NOMO-1 treated with DMSO at 0.1 percent for 48 hours (cell line): ENCODE measurements at regions not wholly inside any gene's neighbourhood (a gene's known extent, or its start where the extent isn't known, plus 50 kb on each side); places are given as distances from the start of the nearest gene placed in this dataset.

ENCODE experiments used
- DNase-seq: peaks from one replicate; lab custom pipeline; 2025; ENCODE audit not compliant: unreplicated experiment; lab: John Stamatoyannopoulos, UW

DNA sequence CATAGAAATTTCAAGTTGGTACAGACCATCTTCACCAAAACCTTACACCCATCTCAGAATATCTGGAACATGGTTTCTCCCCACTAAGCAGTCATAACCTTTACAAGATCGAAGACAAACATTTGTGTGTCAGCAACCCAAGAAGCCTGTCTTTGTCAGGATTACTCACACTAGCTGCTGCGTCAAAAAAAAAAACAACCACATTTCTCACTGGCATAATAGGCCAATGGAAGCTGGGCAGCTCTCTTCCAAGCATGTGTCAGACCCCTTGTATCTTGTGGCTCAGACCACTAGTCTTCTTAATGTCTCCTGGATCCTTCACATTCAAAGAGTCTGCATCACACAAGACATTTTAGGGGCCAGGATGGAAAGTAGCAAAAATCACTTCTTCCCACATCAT, 266.9 kb upstream of the IGF1R start:
- DNase-seq = no peak

DNA sequence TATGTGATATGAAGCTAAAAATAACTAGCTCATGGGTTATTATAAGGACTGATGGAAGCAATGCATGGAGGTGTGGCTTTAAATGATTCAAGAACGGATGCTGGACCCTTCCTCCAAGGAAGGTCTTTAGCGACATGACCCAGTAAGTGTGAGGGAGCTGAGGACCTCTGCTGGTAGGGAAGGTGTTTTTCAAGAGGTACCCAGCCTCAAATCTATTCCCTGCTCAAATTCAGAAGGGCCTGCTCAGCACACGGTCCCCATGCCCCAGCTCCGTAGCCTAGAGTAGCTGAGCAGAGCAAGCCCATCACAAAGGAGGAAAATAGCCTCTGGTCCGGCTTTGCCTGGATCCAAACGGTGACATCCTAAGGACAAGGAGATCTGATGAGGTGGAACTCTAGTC, 266.2 kb upstream of the IGF1R start:
- no peak for DNase-seq

DNA sequence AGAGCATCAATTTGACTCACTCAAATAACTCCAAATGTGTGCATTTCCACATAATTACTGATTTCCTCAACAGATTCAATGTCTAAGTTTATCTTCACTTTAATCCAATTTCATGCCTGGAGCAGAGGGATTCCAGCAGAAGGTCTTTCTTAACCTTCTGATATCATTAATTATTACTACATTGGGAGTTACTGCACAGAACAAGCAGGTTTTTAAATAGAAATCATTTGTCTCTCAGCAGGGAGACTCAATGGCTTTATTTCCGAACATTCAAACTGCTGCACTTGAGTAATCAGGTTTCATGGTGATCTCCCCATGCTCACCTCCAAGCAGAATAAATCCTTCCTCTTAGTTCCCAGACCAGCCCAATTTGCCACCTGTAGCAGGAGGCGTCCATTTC, 264.8 kb upstream of the IGF1R start:
- no peak for DNase-seq

DNA sequence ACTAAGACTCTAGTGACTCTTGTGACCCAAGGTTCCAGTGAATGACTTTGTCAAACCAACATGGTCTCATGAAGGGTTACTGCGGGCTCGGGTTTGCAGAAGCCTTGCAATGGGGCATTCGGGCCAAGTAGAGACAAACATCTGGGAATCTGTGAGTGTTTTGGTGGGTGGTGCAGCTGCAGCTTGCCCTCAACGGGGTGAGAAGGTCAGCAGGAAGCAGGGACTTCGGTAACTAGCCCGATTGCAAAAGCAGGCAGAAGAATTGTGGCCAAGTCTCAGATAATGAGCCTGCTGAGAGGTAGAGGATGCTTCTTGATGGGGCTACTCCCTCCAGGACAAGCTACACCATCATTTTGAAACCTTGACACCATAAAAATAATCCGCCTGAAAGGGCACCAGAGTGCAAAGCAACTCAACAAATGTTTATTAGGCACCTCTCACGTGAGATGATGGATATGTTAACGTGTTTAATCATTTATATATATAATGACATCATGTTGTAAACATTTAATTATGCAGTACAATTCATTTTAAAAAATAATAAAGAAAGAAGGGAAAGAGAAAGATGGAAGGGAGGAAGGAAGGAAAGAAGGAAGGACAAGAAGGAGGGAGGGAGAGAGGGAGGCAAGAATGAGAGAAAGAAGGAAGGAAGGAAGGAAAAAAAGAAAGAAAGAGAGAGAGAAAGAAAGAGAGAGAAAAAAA, 263.9 kb upstream of the IGF1R start:
- no peak for DNase-seq

DNA sequence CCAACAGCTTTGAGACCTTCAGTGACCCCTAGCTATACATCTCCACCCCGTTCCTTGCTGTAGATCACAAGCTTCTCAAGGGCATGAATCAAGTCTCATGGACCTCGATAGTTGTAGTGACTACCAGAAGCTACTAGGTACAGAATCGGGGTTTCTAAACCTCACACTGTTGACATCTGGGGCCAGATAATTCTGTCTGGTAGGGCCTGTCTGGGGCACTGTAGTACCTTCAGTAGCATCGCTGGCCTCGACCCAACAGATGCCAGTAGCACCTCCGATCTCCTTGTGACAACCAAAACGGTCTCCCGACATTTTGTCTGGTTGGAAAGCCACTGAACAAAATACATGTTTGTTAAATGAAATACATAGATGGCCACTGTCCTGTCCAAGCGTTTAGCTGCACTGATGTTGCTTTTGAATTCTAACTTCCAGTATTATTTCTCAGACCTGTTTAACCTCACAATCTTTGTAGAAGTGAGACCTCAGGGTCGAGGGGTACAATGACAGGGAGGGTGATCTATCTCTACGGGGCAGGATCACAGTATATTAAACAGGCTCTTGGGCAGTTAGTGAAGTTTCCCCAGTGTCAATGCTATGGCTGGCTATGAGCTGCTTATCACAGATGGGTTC, 262.5 kb upstream of the IGF1R start:
- no peak for DNase-seq

DNA sequence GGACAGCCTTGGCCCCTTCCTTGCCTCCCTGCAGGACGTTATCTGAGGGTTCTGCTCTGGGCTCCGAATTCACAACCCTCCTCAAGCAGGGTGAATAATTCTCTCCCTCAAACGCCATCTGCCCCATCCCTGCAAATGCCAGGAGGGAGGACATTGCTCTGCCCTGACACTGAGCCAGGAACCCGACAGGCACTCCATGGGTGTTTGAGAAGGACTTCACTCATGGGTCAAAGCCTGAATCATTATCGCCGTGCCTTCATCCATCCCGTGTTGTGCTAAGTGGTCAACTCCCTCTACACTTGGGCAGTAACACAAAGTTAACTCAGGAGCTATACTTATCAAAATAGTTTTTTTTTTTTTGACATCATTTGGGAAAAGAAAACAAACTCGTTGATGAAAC, 261.8 kb upstream of the IGF1R start:
- no peak for DNase-seq

DNA sequence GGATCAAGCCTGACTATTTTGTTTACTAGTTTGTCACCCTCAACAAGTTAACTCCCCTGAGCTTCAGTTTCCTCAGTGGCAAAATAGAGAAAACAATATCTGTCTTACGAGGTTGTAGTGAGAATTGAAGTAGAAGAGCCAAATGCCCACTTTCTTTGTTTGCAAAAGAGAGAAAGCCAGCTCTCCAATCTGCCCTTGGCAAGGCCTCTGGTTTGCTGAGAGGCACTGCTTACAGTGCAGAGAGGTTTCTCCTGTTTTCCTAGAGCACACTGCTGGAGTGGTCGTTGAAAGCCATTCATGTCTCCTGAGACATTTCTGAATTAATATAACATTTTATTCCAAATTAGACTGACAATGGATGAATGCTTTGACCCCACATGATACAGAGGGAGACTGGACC, 260.5 kb upstream of the IGF1R start:
- DNase-seq = no peak

DNA sequence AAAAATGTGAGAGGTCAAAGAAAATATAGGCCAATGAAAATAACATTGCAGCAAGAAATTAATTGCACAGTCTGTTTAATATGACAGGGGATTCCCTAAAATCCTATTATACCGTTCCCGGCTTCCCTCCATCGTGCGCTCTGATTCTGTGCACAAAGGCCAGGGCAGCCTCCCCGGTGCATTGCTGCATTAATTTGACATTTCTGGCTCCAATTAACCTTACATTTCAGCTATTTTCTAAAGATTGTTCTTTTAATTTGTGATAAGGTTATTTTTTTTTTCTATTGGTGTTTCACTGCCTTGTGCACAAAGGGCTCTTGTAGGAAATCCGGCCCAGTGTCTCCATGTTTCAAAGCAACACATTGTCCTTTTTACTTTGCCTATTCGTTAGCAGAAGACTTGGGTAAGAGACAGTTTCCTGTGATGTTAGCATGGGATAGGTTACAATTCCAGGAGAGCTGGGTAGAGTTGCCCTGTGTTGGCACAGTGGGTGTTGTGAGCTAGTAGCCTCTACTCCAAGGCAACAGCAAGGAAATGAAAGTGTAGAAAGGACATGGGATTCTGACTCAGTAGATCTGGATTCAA, 257.3 kb upstream of the IGF1R start:
- no peak for DNase-seq

DNA sequence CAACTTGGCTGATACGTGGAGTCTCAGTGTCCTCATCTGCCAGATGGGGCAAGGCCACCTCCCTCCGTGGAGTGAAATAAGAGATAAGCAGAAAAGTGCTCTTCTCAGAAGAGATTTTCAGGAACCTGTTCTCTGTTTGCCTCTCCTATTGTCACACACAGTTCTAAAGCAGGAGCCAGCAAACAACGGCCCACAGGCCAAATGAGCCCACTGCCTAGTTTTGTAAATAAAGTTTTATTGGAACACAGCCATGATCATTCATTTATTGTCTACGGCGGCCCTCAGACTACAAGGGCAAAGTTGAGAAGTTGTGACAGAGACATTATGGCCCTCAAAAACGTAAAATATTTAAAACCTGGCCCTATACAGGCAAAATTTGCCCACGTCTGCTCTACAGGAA, 256.8 kb upstream of the IGF1R start:
- DNase-seq = no peak

DNA sequence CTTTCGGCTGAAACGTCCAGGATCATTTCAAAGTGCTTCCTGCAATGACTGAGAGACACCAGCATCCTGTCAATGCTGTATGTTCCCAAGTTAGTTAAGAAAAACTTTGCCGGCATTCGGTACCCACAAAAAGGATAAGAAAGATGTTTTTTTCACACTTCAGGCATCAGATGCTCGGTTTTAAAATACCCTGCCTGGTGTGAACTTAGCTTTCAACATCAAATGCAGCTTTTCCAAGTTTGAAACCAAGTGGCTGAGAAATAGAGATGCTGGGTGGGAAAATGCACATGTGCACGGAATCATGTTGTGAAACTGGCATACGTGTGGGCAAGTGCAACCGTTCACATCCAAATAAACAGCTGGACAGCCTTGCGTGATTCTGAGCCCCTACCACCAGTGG, 254.9 kb upstream of the IGF1R start:
- no peak for DNase-seq

DNA sequence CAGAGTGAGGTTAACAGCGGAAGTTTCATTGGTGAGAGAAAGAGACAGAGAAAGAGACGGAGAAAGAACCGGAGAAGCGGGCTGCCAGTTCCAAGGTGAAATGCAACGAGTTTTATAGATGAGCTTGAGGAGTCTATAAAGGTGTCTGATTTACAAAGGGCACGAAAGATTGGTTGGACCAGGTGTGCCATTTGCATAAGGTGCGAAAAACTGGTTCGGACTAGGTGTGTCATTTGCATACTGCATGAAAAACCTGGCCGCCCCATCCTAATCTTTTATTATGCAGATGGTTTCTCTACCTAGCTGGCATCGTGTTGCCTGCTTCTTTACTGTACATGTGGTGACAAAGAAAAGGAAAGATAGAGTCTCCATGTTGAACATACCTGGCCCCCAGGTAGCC, 253.8 kb upstream of the IGF1R start:
- DNase-seq = no peak

DNA sequence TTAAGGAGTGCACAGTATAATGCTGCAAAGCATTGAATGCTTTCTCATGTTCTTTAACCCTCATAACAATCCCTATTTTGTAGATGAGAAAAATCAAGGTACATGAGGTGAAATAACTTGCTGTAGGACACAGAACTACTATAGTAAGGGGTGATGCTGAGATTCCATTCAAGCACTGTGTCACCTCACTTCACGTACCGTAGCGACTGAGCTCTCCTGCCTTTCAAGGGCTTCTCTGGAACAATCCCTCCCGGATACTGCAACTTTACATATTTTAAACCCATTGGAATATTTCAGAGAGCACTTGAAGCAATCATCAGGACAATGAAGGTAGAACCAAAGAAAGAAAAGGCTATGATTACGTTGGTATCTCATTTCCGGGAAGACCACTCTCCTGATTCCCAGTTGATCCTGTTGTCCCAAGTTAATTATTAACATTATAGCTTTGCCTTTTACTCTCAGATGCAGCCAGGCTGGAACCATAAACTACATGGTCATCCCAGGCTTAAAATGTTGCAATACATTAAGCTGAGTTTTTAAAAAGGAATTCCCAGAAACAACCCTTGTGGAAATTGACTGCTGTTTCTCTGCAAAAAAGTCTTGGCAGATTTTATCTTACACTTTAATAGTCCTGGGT, 252.2 kb upstream of the IGF1R start:
- no peak for DNase-seq

DNA sequence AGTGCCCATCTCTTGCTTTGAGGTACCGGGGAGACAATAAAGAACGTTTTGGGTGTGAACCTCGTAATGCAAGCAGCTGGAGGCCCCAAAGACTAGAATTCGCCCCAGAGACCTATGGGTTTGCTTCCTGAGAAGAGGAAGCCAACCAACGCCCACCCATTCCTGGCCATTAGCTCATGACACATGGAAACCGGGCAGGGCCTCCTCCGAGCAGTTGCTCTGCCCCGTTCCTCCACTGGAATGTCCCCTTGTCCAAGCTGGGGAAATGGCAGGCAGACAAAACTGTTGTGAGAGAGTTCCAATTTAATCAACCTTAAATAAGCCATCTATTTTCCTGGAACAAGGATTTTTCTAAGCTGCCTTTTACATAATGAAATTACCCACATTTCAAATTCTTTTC, 250.9 kb upstream of the IGF1R start:
- no peak for DNase-seq

DNA sequence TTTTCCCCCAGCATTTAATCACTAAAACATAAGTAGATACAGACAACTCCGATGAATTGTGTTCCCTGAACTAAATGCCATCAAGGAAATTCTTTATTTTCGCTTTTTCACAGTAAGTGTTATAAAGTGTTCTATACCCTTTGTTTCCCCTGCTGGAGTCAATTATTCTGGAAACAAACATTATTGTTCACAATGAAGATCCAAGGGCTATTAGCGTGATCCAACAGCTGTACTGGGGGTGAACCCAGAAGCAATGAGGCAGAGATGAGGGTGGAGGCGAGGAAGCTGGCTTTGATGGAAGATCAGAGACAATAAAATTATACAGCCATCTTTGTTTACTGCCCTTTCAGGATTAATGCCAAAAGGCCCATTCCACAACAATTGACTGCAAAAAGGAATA, 250.3 kb upstream of the IGF1R start:
- DNase-seq = no peak

DNA sequence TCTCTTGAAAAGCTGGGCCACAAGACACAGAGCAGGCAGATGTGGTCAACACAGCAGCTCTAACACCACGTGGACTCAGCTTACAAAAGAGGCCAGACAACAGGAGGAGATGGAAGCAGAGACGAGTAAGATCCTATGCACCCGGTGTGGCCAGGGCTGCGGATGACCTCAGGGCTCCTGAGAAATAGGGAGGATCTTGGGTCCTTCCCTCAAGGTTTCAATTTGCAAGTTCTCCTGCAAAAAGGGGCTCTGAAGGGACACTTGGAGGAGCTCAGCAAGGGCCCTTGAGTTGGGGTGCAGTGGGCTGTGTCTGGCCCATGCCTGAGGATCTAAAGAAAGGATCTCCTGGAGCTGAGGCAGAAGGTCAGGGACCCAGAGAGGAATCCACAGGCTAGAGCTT, 249.5 kb upstream of the IGF1R start:
- no peak for DNase-seq

DNA sequence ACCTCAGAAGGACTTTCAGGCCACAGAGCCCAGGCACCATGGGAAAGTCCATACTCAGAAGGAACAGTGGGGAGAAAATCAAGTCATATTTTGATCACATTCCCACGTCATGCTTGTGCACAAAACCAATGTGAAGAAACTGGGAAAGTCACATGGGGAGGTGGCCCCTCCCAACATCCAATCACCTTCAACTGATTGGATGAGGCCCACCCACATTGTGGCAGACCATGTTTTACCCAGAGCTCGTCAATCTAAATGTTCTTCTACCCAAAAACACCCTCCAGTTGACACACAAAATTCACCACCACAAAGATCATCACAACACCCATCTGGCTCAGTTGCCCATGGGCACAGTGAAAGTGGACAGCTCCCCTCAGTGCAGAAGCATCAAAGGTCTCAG, 248.2 kb upstream of the IGF1R start:
- DNase-seq = no peak

DNA sequence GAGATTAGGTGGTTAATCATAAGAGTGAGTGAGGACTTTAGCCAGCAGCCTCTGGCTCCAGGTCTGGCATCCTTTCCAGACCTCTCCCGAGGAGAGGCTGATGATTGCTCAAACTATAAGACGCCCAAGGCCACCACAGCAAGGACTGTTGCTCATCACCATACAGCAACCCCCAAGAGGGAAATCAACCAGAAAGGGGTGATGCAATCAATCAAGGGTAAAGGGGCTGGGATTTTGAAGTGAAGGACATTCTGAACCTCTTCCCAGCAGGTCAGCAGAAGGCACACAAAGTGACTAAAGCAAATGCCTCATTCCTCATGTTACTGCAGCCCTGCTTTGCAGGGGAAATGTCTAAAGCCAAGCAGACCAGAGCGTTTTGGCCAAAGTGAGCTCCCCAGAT, 247.3 kb upstream of the IGF1R start:
- DNase-seq = no peak

DNA sequence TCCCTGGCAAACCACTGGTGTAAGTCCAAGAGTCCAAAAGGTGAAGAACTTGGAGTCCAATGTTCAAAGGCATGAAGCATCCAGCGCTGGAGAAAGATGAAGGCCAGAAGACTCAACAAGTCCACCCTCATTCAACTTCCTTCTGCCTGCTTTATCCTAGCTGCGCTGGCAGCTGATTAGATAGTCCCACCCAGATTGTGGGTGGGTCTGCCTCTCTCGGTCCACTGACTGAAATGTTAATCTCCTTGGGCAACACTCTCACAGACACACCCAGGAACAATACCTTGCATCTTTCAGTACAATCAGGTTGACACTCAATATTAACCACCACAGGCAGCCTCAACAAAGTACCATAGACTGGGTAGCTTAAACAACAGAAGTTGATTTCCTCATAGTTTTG, 245.9 kb upstream of the IGF1R start:
- no peak for DNase-seq

DNA sequence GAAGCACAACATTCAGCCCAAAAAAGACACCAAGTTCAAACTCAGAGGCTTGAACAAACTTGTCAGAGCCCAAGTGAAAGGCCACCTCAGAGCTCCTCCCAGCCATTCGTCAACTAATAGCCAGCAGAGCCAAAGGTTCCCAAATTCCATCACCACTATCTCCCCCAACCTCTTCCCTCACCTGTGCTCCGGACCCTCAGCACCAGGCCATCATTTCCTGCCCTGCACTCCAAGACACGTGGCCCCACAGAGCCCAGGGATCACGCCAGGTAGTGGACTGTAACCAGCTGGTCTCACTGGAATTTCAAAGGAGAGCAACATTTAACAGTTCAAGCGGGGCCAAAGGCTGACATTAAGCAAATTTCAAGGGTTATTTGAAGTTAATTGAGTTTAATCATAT, 245.2 kb upstream of the IGF1R start:
- DNase-seq = no peak

DNA sequence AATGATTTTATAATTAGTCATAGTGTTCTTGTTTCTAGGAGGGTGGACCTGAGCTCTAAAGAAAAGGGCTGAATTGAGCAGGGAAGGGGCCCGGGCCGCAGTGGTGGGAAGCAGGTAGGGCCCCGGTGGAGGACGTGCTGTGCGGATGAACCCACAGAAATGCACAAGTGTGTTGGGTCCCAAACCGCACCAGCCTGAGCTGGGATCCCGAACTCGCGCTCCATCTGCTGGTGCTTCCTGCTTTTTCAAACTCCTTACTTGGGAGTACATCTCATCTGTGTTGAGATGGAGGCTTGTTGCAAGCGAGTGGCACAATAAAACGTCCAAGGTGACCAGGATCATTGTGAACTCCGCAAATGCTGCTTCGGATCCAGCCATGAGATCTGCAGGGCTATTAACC, 244.8 kb upstream of the IGF1R start:
- no peak for DNase-seq

DNA sequence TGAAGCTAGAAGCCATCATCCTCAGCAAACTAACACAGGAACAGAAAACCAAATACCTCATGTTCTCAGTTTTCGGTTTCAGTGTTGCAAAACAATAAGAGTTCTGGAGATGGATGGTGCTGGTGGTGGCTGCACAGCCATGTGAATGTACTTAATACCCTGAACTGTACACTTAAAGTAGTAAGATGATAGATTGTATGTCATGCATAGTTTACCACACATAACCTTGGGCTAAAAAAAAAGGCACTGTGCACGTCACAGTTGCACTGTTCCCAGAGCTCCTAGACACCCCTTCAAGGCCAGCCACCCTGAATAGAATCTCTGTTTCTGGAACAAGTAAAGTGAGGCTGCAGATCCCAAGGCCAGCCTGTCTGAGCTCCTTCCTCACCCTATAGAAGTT, 243.3 kb upstream of the IGF1R start:
- DNase-seq = no peak

DNA sequence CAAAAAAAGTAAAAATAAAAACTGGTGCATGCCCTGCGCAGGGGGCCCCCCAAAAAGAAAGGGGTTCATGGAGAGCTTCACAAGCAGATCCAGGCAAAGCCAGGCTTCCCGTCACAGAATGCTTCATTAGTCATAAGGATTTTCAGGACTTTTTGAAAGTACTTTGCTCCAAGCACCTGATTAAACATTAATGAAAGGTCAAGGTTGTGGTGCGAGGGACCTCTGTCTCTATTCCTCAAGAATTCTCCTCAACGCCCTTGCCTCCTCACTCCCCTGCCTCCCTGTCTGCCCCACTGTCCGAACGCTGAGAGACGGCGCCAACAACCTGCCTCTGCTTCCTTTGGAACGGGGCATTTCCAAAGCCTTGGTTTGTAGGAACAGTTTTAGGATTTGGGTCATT, 240.1 kb upstream of the IGF1R start:
- no peak for DNase-seq
